ENCODE measurements at regions not wholly inside any gene's neighbourhood (a gene's known extent, or its start where the extent isn't known, plus 50 kb on each side); places are given as distances from the start of the nearest gene placed in this dataset.

GRCh38 chr21:28431022-28431421, 561.7 kb downstream of the LTN1 start:
- TF ChIP-seq EZH2 (IDR thresholded peaks at IDR 0.05; ENCODE audit: insufficient read depth, poor library complexity, severe bottlenecking), result no peak
- TF ChIP-seq EZH2phosphoT487 (IDR thresholded peaks at IDR 0.05; ENCODE audit: insufficient read depth, low read depth), result no peak
- Histone ChIP-seq H3K36me3 (ENCODE audit: low read depth) (no peaks in the 10 kb centered on the region), H3K9me2 (ENCODE audit: insufficient read depth) (0 out of 2 replicates have a peak, but pooled peaks cover 4% of the 10 kb centered on the region), H3K4me2 (ENCODE audit: unreplicated experiment) (peak overlapping the region; percentile 33), H3K4me3 (no peak overlapping the region), H3K9me3 (ENCODE audit: low read depth) (no peaks in the 10 kb centered on the region), H3K27ac (peak overlapping the region; percentile 72), H3F3A (ENCODE audit: insufficient read depth) (peaks cover 50% of the 10 kb centered on the region), H4K20me1 (ENCODE audit: insufficient read depth) (no peaks in the 10 kb centered on the region), H3K27me3 (replicated peaks; ENCODE audit: insufficient read depth) (no peaks in the 10 kb centered on the region), H2AFZ (no peak overlapping the region), H3K4me1 (ENCODE audit: insufficient read depth) (peaks cover 61% of the 10 kb centered on the region), H3K9ac (0 out of 2 replicates have a peak overlapping the region, but pooled peaks have one; percentile 0), H3K79me2 (ENCODE audit: insufficient read depth) (no peaks in the 10 kb centered on the region)
- WGBS, 2 experiments (ENCODE audit: low coverage in 1 of 2, low lambda C conversion rate in 2 of 2, missing lambda C conversion rate in 2 of 2), result 13 to 20% methylated on average over 2 of the region's 2 CpGs
- in situ Hi-C loops (cut with MboI), result no loop called here
- DNase-seq, result peak; percentile 62

- Histone ChIP-seq H3F3A (ENCODE audit: insufficient read depth) (peaks cover 50% of the 10 kb centered on the region), H3K4me3 (no peak overlapping the region), H3K4me1 (ENCODE audit: insufficient read depth) (peaks cover 58% of the 10 kb centered on the region), H3K9me2 (ENCODE audit: insufficient read depth) (0 out of 2 replicates have a peak, but pooled peaks cover 4% of the 10 kb centered on the region), H3K4me2 (ENCODE audit: unreplicated experiment) (no peak overlapping the region), H4K20me1 (ENCODE audit: insufficient read depth) (no peaks in the 10 kb centered on the region), H3K79me2 (ENCODE audit: insufficient read depth) (no peaks in the 10 kb centered on the region), H3K9me3 (ENCODE audit: low read depth) (no peaks in the 10 kb centered on the region), H3K36me3 (ENCODE audit: low read depth) (no peaks in the 10 kb centered on the region), H3K9ac (no peak overlapping the region), H3K27ac (no peak overlapping the region), H3K27me3 (replicated peaks; ENCODE audit: insufficient read depth) (no peaks in the 10 kb centered on the region), H2AFZ (no peak overlapping the region)
- no peak for TF ChIP-seq EZH2phosphoT487 (IDR thresholded peaks at IDR 0.05; ENCODE audit: insufficient read depth, low read depth)
- TF ChIP-seq EZH2 (IDR thresholded peaks at IDR 0.05; ENCODE audit: insufficient read depth, poor library complexity, severe bottlenecking), result no peak
- no peak for DNase-seq
- WGBS, 2 experiments (ENCODE audit: low coverage in 1 of 2, low lambda C conversion rate in 2 of 2, missing lambda C conversion rate in 2 of 2), result 91 to 98% methylated on average over 2 of the region's 2 CpGs
- in situ Hi-C loops (cut with MboI), result no loop called here
These were observed 563.5 kb downstream of the LTN1 start for GRCh38 chr21:28429161-28429560.

GRCh38 chr21:28427394-28428022, 565.2 kb downstream of the LTN1 start:
- TF ChIP-seq EZH2phosphoT487 (IDR thresholded peaks at IDR 0.05; ENCODE audit: insufficient read depth, low read depth) (no peak), EZH2 (IDR thresholded peaks at IDR 0.05; ENCODE audit: insufficient read depth, poor library complexity, severe bottlenecking) (no peak)
- WGBS, 2 experiments (ENCODE audit: low coverage in 1 of 2, low lambda C conversion rate in 2 of 2, missing lambda C conversion rate in 2 of 2), result 83 to 84% methylated on average over 1 of the region's 1 CpG
- H3K9me2 ChIP-seq (ENCODE audit: insufficient read depth), result 0 out of 2 replicates have a peak, but pooled peaks cover 4% of the 10 kb centered on the region
- peak; percentile 61 for DNase-seq
- H3K4me1 ChIP-seq (ENCODE audit: insufficient read depth), result peaks cover 57% of the 10 kb centered on the region
- H4K20me1 ChIP-seq (ENCODE audit: insufficient read depth), result no peaks in the 10 kb centered on the region
- H3K27me3 ChIP-seq (replicated peaks; ENCODE audit: insufficient read depth), result no peaks in the 10 kb centered on the region
- H3K4me3 ChIP-seq, result no peak overlapping the region
- H3K27ac ChIP-seq, result peak overlapping the region; percentile 30; the same call in 1 of the 2 replicates
- peaks cover 48% of the 10 kb centered on the region for H3F3A ChIP-seq (ENCODE audit: insufficient read depth)
- no peaks in the 10 kb centered on the region for H3K36me3 ChIP-seq (ENCODE audit: low read depth)
- in situ Hi-C loops (cut with MboI), result no loop called here
- H3K9ac ChIP-seq, result no peak overlapping the region
- H2AFZ ChIP-seq, result no peak overlapping the region
- no peaks in the 10 kb centered on the region for H3K9me3 ChIP-seq (ENCODE audit: low read depth)
- no peaks in the 10 kb centered on the region for H3K79me2 ChIP-seq (ENCODE audit: insufficient read depth)
- H3K4me2 ChIP-seq (ENCODE audit: unreplicated experiment), result peak overlapping the region; percentile 59

- no peak overlapping the region for H3K9ac ChIP-seq
- no peaks in the 10 kb centered on the region for H3K27me3 ChIP-seq (replicated peaks; ENCODE audit: insufficient read depth)
- no peak overlapping the region for H2AFZ ChIP-seq
- H3K27ac ChIP-seq, result peak overlapping the region; percentile 30; the same call in 1 of the 2 replicates
- 0 out of 2 replicates have a peak, but pooled peaks cover 4% of the 10 kb centered on the region for H3K9me2 ChIP-seq (ENCODE audit: insufficient read depth)
- no peaks in the 10 kb centered on the region for H3K79me2 ChIP-seq (ENCODE audit: insufficient read depth)
- H3F3A ChIP-seq (ENCODE audit: insufficient read depth), result peaks cover 48% of the 10 kb centered on the region
- no peak overlapping the region for H3K4me3 ChIP-seq
- no peaks in the 10 kb centered on the region for H4K20me1 ChIP-seq (ENCODE audit: insufficient read depth)
- in situ Hi-C loops (cut with MboI), result no loop called here
- H3K4me2 ChIP-seq (ENCODE audit: unreplicated experiment), result peak overlapping the region; percentile 59
- no peaks in the 10 kb centered on the region for H3K36me3 ChIP-seq (ENCODE audit: low read depth)
- no peaks in the 10 kb centered on the region for H3K9me3 ChIP-seq (ENCODE audit: low read depth)
- no peak for DNase-seq
- TF ChIP-seq EZH2phosphoT487 (IDR thresholded peaks at IDR 0.05; ENCODE audit: insufficient read depth, low read depth), result no peak
- H3K4me1 ChIP-seq (ENCODE audit: insufficient read depth), result peaks cover 60% of the 10 kb centered on the region
These were observed 566.1 kb downstream of the LTN1 start for GRCh38 chr21:28426545-28426944.

Data from GM23248 (cell line).